Cardiac muscle cell (in vitro differentiated cells and primary cell): ENCODE measurements at regions not wholly inside any gene's neighbourhood (a gene's known extent, or its start where the extent isn't known, plus 50 kb on each side); places are given as distances from the start of the nearest gene placed in this dataset.
"Not testable (repeated sequence)": the region's sequence is repeated elsewhere in the genome, so short reads cannot be mapped to it uniquely, and the experiment has no call there.

Source experiments
- DNase-seq, 2 donors: peaks; one replicate each; pipeline versions ENCODE4 v3.0.0 to v3.0.0-alpha.2; 2010 to 2017; ENCODE audit warnings: low read depth in 1 of 2, low spot score in 1 of 2
- H3K27ac ChIP-seq: fragments of 200-600 bp; sonication (generic); 2 replicates; pipeline ENCODE4 v1.5.1; 2016
- H3K27me3 ChIP-seq: fragments of 200-600 bp; sonication (generic); 2 replicates; pipeline ENCODE4 v1.6.0; 2016; ENCODE audit warnings: control low read depth
- H3K36me3 ChIP-seq: fragments of 200-600 bp; sonication (generic); 2 replicates; pipeline ENCODE4 v1.5.1; 2016; ENCODE audit warnings: control low read depth
- H3K4me1 ChIP-seq: fragments of 200-600 bp; sonication (generic); 2 replicates; pipeline ENCODE4 v1.8.1; 2017; ENCODE audit warnings: low read depth, mild to moderate bottlenecking, mixed run types
- H3K4me3 ChIP-seq: fragments of 200-600 bp; sonication (generic); 2 replicates; pipeline ENCODE4 v1.5.1; 2016; ENCODE audit warnings: mild to moderate bottlenecking
- H3K9me3 ChIP-seq: fragments of 200-600 bp; sonication (generic); 2 replicates; pipeline ENCODE4 v1.5.1; 2017; ENCODE audit warnings: low read depth, mild to moderate bottlenecking, control low read depth
- TF ChIP-seq, protein P1 (sequence below): IDR thresholded peaks from 2 replicates; pipeline ENCODE4 v1.5.1; 2012; ENCODE audit warnings: low read depth, mild to moderate bottlenecking, low read length

DNA sequence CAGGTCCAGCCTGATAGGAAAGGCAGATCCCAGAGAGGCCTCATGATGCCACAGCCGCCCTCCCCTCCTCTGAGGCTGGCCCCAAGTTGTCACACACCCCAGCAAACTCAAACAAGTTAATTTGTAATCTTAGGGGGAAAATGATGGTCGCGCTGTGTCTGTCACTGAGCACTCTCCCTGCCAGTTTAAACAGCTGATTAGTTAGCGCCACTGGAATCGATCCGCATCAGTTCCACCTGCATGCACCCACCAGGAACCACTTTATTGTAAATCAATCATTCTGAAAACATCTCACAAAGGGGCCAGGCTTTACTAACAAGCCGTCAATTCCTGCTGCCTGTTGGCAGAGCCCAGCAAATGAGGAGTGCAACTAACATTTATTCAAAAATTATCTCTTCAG lies 870.9 kb downstream of the KCNMA1 start:
- H3K36me3 ChIP-seq, result no peaks in the 10 kb centered on the region
- TF ChIP-seq, protein P1, sequence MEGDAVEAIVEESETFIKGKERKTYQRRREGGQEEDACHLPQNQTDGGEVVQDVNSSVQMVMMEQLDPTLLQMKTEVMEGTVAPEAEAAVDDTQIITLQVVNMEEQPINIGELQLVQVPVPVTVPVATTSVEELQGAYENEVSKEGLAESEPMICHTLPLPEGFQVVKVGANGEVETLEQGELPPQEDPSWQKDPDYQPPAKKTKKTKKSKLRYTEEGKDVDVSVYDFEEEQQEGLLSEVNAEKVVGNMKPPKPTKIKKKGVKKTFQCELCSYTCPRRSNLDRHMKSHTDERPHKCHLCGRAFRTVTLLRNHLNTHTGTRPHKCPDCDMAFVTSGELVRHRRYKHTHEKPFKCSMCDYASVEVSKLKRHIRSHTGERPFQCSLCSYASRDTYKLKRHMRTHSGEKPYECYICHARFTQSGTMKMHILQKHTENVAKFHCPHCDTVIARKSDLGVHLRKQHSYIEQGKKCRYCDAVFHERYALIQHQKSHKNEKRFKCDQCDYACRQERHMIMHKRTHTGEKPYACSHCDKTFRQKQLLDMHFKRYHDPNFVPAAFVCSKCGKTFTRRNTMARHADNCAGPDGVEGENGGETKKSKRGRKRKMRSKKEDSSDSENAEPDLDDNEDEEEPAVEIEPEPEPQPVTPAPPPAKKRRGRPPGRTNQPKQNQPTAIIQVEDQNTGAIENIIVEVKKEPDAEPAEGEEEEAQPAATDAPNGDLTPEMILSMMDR, result no peak

DNA sequence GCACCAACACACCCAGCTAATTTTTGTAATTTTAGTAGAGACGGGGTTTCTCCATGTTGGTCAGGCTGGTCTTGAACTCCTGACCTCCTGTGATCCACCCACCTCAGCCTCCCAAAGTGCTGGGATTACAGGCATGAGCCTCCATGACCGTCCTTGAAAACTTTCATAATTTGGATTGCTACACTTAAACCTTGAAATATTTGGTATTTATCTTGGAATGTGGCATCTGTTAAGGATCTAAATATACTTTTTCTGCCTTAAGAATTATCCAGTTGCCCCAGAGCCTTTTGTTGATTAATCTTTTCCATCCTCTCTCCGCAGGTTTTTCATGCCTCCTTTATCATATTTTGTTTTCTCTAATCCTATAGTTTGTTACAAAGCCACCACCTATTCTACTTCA lies 872.7 kb downstream of the KCNMA1 start:
- not testable (repeated sequence) for H3K36me3 ChIP-seq, H3K9me3 ChIP-seq, H3K4me3 ChIP-seq, H3K27ac ChIP-seq, H3K27me3 ChIP-seq, H3K4me1 ChIP-seq, DNase-seq

More for the DNA sequence above, 870.9 kb downstream of the KCNMA1 start:
- Histone ChIP-seq H3K4me1 (no peaks in the 10 kb centered on the region), H3K4me3 (no peak overlapping the region), H3K27ac (no peak overlapping the region), H3K27me3 (no peaks in the 10 kb centered on the region), H3K9me3 (no peaks in the 10 kb centered on the region)
- DNase-seq, result no peak

DNA sequence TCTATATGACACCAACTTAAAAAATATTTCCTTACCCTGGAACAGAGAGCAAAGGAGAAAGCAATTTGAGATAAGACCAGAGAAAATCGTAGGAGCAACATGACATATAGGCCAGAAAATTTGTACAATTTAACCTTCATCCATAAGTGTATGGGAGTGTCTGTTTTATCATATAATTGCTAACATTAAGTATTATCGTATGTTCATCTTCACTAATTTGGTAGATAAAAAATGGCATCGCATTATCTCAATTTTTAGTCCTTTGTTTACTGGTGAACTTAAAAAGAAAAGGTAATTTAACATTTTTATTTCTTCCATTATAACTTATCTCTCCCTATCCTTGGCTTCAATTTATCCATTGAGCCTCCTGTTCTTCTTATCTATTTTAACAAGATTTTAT lies 873.4 kb downstream of the KCNMA1 start:
- Histone ChIP-seq H3K4me1 (no peaks in the 10 kb centered on the region), H3K9me3 (no peaks in the 10 kb centered on the region)
- TF ChIP-seq, protein P1, result no peak

DNA sequence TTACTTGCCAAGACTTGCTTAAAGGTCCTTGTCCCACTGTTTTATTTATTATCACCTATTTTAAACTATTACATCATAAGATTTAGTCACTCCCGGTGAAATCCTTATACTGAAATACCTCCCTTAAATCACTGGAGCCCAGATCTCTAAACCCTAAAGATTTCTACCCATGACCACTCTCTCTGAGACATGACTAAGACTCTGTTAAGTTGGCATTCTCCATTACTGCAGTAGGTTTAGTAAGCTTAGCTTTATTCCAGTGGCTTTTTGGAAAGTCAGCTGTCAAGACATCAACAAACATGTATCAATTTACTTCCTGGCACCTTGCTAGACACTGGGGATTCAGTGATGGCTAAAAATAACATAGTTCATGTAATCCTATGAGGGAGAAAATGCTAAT lies 874.2 kb downstream of the KCNMA1 start:
- Histone ChIP-seq H3K27me3 (no peaks in the 10 kb centered on the region), H3K9me3 (no peaks in the 10 kb centered on the region), H3K36me3 (no peaks in the 10 kb centered on the region), H3K4me3 (no peak overlapping the region), H3K27ac (no peak overlapping the region), H3K4me1 (no peaks in the 10 kb centered on the region)
- TF ChIP-seq, protein P1, result no peak
- no peak for DNase-seq

More for the DNA sequence above, 873.4 kb downstream of the KCNMA1 start:
- Histone ChIP-seq H3K36me3 (no peaks in the 10 kb centered on the region), H3K4me3 (no peak overlapping the region), H3K27ac (no peak overlapping the region), H3K27me3 (no peaks in the 10 kb centered on the region)
- DNase-seq, result no peak

DNA sequence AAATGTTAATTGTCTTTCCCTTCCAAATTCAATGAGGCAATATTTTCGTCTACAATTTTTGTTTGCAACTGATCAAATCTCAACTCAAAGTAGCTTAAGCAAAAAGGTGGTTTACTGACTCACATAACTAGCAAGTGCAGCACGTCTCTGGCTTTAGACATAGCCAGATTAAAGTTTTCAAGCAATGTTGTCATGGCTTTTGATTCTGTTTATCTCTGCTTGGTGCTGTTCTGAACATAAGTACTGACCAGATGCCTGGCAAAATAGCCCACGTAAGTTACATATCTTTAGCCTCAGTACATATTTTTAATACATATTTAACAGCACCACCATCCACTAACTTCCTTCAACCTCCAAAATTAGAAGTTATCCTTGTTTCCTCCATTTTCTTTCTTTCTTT lies 877.9 kb downstream of the KCNMA1 start:
- no peaks in the 10 kb centered on the region for H3K27me3 ChIP-seq
- H3K27ac ChIP-seq, result no peak overlapping the region
- H3K36me3 ChIP-seq, result no peaks in the 10 kb centered on the region
- TF ChIP-seq, protein P1, result no peak
- DNase-seq, result no peak
- no peaks in the 10 kb centered on the region for H3K4me1 ChIP-seq
- no peaks in the 10 kb centered on the region for H3K9me3 ChIP-seq
- no peak overlapping the region for H3K4me3 ChIP-seq

DNA sequence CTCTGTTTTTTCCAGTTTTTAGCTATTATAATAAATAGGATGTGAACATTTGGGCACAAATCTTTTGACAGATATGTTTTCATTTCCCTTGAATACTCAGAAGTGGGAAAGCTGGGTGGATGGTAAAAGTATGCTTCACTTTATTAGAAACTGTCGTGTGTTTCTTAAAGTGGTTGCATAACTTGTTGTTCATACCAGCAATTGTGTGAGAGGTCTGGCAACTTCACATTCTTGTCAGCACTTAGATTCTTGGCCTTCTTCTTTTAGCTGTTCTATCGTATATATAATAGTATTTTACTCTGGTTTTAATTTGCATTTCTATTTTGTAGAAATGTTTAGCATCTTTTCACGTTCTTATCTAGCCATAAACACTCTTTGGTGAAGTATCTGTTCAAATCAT lies 894.4 kb downstream of the KCNMA1 start:
- Histone ChIP-seq H3K27ac (no peak overlapping the region), H3K4me1 (no peaks in the 10 kb centered on the region), H3K27me3 (no peaks in the 10 kb centered on the region), H3K9me3 (no peaks in the 10 kb centered on the region), H3K36me3 (no peaks in the 10 kb centered on the region), H3K4me3 (no peak overlapping the region)
- TF ChIP-seq, protein P1, result no peak
- peak in 1 of 2 donors; percentile 3 for DNase-seq
